ENCODE measurements at regions not wholly inside any gene's neighbourhood (a gene's known extent, or its start where the extent isn't known, plus 50 kb on each side); places are given as distances from the start of the nearest gene placed in this dataset.

DNA sequence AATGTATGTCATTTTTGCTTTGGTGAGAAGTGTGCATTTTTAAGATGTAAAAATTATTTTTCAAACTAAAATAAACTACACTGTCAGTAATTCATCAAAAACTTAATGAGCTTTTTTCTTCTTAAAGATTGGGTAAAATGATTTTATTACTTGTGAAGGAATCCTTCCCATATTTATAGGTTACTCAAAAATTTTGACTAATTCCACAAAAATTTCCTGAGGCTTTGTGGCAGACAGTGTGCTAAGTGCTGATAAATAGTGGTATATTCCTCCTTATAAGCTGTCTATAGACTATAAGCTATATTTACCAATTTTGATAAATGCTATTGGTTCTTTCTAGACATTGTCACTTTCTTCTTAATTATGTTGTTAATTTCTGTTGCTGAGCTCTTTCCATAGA, 284.5 kb upstream of the SEMA6D start:
- no peak overlapping the region for H3K4me2 ChIP-seq (ENCODE audit: low read length)
- H3K36me3 ChIP-seq (ENCODE audit: insufficient read depth, low read length) = no peaks in the 10 kb centered on the region
- no peaks in the 10 kb centered on the region for H3K9me3 ChIP-seq (ENCODE audit: low read length)

DNA sequence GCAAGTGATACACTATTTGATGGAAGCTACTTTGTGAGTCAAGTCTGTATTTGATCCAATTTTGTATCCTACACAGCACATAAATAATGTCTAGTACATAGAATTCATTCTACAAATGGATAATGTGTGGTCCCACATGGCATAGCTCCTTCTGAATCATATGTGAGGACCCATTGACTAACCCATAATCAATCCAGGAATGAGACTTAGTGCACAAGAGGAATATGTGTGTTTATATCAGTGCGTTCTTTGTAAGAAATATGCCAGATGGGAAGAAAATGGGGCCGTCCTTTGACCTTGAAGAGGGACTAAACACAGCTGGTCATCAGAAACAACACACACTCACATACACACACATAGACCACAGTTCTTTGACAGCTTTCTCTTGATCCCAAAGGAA, 282.7 kb upstream of the SEMA6D start:
- Histone ChIP-seq H3K9me3 (ENCODE audit: low read length) (no peaks in the 10 kb centered on the region), H3K27ac (ENCODE audit: low read depth, low read length, poor library complexity, severe bottlenecking) (no peak overlapping the region), H4K20me1 (ENCODE audit: insufficient read depth, low read length) (no peaks in the 10 kb centered on the region), H3F3A (ENCODE audit: insufficient read depth, low read length) (no peaks in the 10 kb centered on the region), H3K9ac (ENCODE audit: low read length) (no peak overlapping the region), H3K4me1 (ENCODE audit: insufficient read depth, low read length, severe bottlenecking) (no peaks in the 10 kb centered on the region), H2AFZ (ENCODE audit: low read length) (no peak overlapping the region), H3K4me3 (ENCODE audit: low read depth, low read length, poor library complexity, severe bottlenecking) (no peak overlapping the region), H3K27me3 (ENCODE audit: insufficient read depth, low read length) (no peaks in the 10 kb centered on the region), H3K4me2 (ENCODE audit: low read length) (no peak overlapping the region), H3K9me2 (ENCODE audit: low read depth, low read length) (no peaks in the 10 kb centered on the region), H3K79me2 (ENCODE audit: insufficient read depth, low read length) (no peaks in the 10 kb centered on the region), H3K36me3 (ENCODE audit: insufficient read depth, low read length) (no peaks in the 10 kb centered on the region)
- TF ChIP-seq EZH2 (IDR thresholded peaks at IDR 0.05; ENCODE audit: borderline replicate concordance, low read length) = no peak
- no peak for TF ChIP-seq CTCF (IDR thresholded peaks at IDR 0.05; ENCODE audit: low read length)

More for the DNA sequence above, 284.5 kb upstream of the SEMA6D start:
- no peaks in the 10 kb centered on the region for H4K20me1 ChIP-seq (ENCODE audit: insufficient read depth, low read length)
- TF ChIP-seq CTCF (IDR thresholded peaks at IDR 0.05; ENCODE audit: low read length) (no peak), EZH2 (IDR thresholded peaks at IDR 0.05; ENCODE audit: borderline replicate concordance, low read length) (no peak)
- H3K79me2 ChIP-seq (ENCODE audit: insufficient read depth, low read length) = no peaks in the 10 kb centered on the region
- H3K4me3 ChIP-seq (ENCODE audit: low read depth, low read length, poor library complexity, severe bottlenecking) = no peak overlapping the region
- no peak overlapping the region for H3K27ac ChIP-seq (ENCODE audit: low read depth, low read length, poor library complexity, severe bottlenecking)
- H2AFZ ChIP-seq (ENCODE audit: low read length) = no peak overlapping the region
- no peaks in the 10 kb centered on the region for H3K4me1 ChIP-seq (ENCODE audit: insufficient read depth, low read length, severe bottlenecking)
- H3K27me3 ChIP-seq (ENCODE audit: insufficient read depth, low read length) = no peaks in the 10 kb centered on the region
- no peaks in the 10 kb centered on the region for H3K9me2 ChIP-seq (ENCODE audit: low read depth, low read length)
- H3K9ac ChIP-seq (ENCODE audit: low read length) = no peak overlapping the region
- H3F3A ChIP-seq (ENCODE audit: insufficient read depth, low read length) = no peaks in the 10 kb centered on the region

- TF ChIP-seq CTCF (IDR thresholded peaks at IDR 0.05; ENCODE audit: low read length) (no peak), EZH2 (IDR thresholded peaks at IDR 0.05; ENCODE audit: borderline replicate concordance, low read length) (no peak)
- Histone ChIP-seq H2AFZ (ENCODE audit: low read length) (no peak overlapping the region), H3K9ac (ENCODE audit: low read length) (no peak overlapping the region)
These were observed 279.8 kb upstream of the SEMA6D start for GRCh38 chr15:47437491-47437890.

More at GRCh38 chr15:47437491-47437890, 279.8 kb upstream of the SEMA6D start:
- H3F3A ChIP-seq (ENCODE audit: insufficient read depth, low read length) = no peaks in the 10 kb centered on the region
- no peaks in the 10 kb centered on the region for H3K79me2 ChIP-seq (ENCODE audit: insufficient read depth, low read length)
- H3K36me3 ChIP-seq (ENCODE audit: insufficient read depth, low read length) = no peaks in the 10 kb centered on the region
- H3K27ac ChIP-seq (ENCODE audit: low read depth, low read length, poor library complexity, severe bottlenecking) = no peak overlapping the region
- no peak overlapping the region for H3K4me2 ChIP-seq (ENCODE audit: low read length)
- no peak overlapping the region for H3K4me3 ChIP-seq (ENCODE audit: low read depth, low read length, poor library complexity, severe bottlenecking)
- H3K27me3 ChIP-seq (ENCODE audit: insufficient read depth, low read length) = no peaks in the 10 kb centered on the region
- no peaks in the 10 kb centered on the region for H3K4me1 ChIP-seq (ENCODE audit: insufficient read depth, low read length, severe bottlenecking)
- no peaks in the 10 kb centered on the region for H3K9me3 ChIP-seq (ENCODE audit: low read length)
- H4K20me1 ChIP-seq (ENCODE audit: insufficient read depth, low read length) = no peaks in the 10 kb centered on the region
- no peaks in the 10 kb centered on the region for H3K9me2 ChIP-seq (ENCODE audit: low read depth, low read length)
